ENCODE measurements at regions not wholly inside any gene's neighbourhood (a gene's known extent, or its start where the extent isn't known, plus 50 kb on each side); places are given as distances from the start of the nearest gene placed in this dataset.
"Not testable (repeated sequence)": the region's sequence is repeated elsewhere in the genome, so short reads cannot be mapped to it uniquely, and the experiment has no call there.

DNA sequence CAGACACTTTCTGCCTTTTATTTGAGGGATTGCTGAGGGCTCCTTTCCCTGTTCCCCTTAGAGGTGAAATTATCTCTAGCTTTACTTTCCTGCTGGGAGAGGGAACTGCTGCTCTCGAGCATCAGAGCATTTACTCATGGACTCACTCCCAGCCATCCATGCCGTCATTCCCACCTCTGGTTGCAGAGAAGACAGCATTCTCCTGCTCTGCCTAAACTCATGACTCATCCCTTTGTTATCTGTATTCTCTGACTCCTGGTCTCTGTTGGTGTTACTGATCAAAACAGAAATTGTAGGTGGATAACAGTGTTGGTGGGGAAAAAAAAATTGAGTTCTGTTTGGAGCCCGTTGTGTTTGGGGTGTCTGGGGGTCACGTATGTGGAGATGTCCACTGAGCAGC is 159.3 kb downstream of the TTC8 start:
- no peaks in the 10 kb centered on the region for H3K4me1 Mint-ChIP-seq (ENCODE audit: low read depth)
- H3K27ac Mint-ChIP-seq: no peak overlapping the region
- H3K9me3 Mint-ChIP-seq (ENCODE audit: low read depth): no peaks in the 10 kb centered on the region
- no peak for DNase-seq (ENCODE audit: low spot score, unreplicated experiment)
- H3K36me3 Mint-ChIP-seq (ENCODE audit: insufficient read depth): no peaks in the 10 kb centered on the region
- no peak overlapping the region for H3K4me3 Mint-ChIP-seq (ENCODE audit: low read depth)
- peaks cover 14% of the 10 kb centered on the region for H3K27me3 Mint-ChIP-seq
- TF ChIP-seq, protein P1, sequence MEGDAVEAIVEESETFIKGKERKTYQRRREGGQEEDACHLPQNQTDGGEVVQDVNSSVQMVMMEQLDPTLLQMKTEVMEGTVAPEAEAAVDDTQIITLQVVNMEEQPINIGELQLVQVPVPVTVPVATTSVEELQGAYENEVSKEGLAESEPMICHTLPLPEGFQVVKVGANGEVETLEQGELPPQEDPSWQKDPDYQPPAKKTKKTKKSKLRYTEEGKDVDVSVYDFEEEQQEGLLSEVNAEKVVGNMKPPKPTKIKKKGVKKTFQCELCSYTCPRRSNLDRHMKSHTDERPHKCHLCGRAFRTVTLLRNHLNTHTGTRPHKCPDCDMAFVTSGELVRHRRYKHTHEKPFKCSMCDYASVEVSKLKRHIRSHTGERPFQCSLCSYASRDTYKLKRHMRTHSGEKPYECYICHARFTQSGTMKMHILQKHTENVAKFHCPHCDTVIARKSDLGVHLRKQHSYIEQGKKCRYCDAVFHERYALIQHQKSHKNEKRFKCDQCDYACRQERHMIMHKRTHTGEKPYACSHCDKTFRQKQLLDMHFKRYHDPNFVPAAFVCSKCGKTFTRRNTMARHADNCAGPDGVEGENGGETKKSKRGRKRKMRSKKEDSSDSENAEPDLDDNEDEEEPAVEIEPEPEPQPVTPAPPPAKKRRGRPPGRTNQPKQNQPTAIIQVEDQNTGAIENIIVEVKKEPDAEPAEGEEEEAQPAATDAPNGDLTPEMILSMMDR (IDR thresholded peaks at IDR 0.05; ENCODE audit: unreplicated experiment): no peak

DNA sequence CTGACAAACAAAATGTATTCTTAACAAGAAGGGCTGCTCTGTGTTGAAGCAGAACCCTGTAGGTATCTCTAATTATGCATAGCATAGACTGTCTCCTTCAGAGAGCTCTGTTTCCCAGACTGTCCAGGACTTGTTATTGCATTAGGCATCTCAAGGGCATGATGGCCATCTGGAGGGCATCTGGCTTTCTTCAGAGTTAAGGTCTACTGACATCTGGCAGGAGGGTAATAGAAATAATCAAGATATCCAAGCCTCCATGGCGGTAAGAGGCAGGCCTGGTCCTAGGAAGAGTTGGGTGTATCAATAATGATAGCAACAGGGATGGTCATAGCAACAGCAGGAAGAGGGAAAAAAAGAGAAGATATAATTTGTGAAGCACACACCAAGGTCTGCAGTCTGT is 161.2 kb downstream of the TTC8 start:
- TF ChIP-seq, protein P1 (IDR thresholded peaks at IDR 0.05; ENCODE audit: unreplicated experiment): no peak
- Mint-ChIP-seq H3K27me3 (no peaks in the 10 kb centered on the region), H3K9me3 (ENCODE audit: low read depth) (no peaks in the 10 kb centered on the region), H3K36me3 (ENCODE audit: insufficient read depth) (no peaks in the 10 kb centered on the region), H3K27ac (no peak overlapping the region), H3K4me3 (ENCODE audit: low read depth) (no peak overlapping the region), H3K4me1 (ENCODE audit: low read depth) (no peaks in the 10 kb centered on the region)
- no peak for DNase-seq (ENCODE audit: low spot score, unreplicated experiment)

DNA sequence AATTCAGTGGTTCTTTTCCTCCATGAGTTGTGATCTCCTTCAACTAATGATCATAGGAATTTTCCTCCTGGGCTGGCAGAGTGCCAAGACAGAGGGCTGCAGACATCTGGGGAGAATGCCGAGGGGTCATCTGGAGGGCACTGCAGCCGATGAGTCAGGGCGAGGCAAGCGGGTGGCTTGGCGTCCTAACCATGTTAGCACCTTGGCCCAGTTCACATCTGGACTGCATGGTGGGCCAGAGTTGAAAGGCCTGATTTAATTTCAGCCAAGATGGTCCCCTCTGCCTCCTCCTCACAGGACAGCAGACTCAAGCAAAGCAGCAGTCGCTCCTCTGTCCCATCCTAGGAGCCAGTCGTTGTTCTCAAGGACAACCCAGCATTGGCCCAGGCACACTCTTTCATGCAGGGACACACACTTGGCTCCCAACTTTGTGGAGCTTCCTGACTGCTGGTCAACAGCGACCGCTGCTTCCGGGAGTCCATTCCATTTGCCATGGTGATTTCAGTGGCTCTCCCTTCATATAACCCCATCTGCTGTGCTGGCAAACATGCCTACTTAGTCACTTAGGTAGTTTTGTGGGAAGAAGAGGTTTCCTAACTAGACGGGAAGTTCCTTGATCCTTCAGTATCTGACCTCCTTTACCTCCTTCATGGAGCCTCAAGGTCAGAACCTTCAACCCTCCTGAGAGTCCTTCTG is 161.8 kb downstream of the TTC8 start:
- Mint-ChIP-seq H3K27ac (no peak overlapping the region), H3K4me1 (ENCODE audit: low read depth) (no peaks in the 10 kb centered on the region), H3K27me3 (no peaks in the 10 kb centered on the region), H3K4me3 (ENCODE audit: low read depth) (no peak overlapping the region), H3K9me3 (ENCODE audit: low read depth) (no peaks in the 10 kb centered on the region), H3K36me3 (ENCODE audit: insufficient read depth) (no peaks in the 10 kb centered on the region)
- no peak for DNase-seq (ENCODE audit: low spot score, unreplicated experiment)
- TF ChIP-seq, protein P1 (IDR thresholded peaks at IDR 0.05; ENCODE audit: unreplicated experiment): no peak

GRCh38 chr14:88986908-88987307 is 162.5 kb downstream of the TTC8 start:
- not testable (repeated sequence) for H3K4me3 Mint-ChIP-seq (ENCODE audit: low read depth); DNase-seq (ENCODE audit: low spot score, unreplicated experiment); H3K4me1 Mint-ChIP-seq (ENCODE audit: low read depth); H3K27ac Mint-ChIP-seq; H3K27me3 Mint-ChIP-seq; H3K36me3 Mint-ChIP-seq (ENCODE audit: insufficient read depth); H3K9me3 Mint-ChIP-seq (ENCODE audit: low read depth)

DNA sequence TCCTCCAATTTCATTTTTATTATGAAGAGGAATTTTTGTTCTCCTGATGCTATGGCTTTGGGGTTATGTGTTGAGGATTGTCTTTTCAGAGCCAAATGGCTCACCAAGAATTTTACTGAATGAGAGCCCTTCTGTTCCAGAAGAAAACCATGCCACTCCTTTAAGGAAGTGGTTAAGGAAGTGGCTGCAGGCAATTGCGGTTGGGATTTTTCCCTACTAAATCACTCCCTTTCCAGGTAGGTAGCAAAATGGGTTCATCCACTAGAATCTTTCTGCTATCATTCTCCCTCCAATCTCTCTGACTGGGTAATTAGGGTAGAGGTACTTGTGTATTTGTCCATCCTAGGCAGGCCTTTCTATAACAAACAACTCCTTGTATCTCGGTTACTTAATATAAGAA is 163.1 kb downstream of the TTC8 start:
- DNase-seq (ENCODE audit: low spot score, unreplicated experiment): no peak
- Mint-ChIP-seq H3K4me1 (ENCODE audit: low read depth) (no peaks in the 10 kb centered on the region), H3K9me3 (ENCODE audit: low read depth) (no peaks in the 10 kb centered on the region), H3K36me3 (ENCODE audit: insufficient read depth) (no peaks in the 10 kb centered on the region), H3K27ac (no peak overlapping the region), H3K27me3 (no peaks in the 10 kb centered on the region), H3K4me3 (ENCODE audit: low read depth) (no peak overlapping the region)
- TF ChIP-seq, protein P1 (IDR thresholded peaks at IDR 0.05; ENCODE audit: unreplicated experiment): no peak

DNA sequence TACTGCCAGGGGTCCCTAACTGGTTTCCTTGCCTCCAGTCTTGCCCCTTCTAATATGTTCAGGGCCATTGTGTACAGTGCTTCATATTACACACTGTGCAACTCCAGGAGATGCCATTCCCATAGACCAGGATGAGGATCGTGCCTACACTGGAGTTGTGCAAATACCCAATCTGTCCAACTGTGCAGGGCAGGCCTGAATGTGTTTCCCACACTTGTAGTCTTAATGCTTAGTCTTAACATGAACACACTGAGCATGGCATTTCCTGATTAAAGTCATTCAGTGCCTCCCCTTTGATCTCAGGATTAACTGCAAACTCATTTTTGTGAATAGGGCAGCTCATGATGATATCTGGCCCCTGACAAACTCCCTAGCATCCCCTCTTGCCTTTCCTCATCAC is 165.5 kb downstream of the TTC8 start:
- Mint-ChIP-seq H3K9me3 (ENCODE audit: low read depth) (no peaks in the 10 kb centered on the region), H3K27ac (no peak overlapping the region), H3K36me3 (ENCODE audit: insufficient read depth) (no peaks in the 10 kb centered on the region), H3K4me1 (ENCODE audit: low read depth) (no peaks in the 10 kb centered on the region), H3K27me3 (no peaks in the 10 kb centered on the region), H3K4me3 (ENCODE audit: low read depth) (no peak overlapping the region)
- no peak for DNase-seq (ENCODE audit: low spot score, unreplicated experiment)
- TF ChIP-seq, protein P1 (IDR thresholded peaks at IDR 0.05; ENCODE audit: unreplicated experiment): no peak
